SK-N-SH treated with all-trans-retinoic acid at 6 μM for 48 hours (cell line): ENCODE measurements at regions not wholly inside any gene's neighbourhood (a gene's known extent, or its start where the extent isn't known, plus 50 kb on each side); places are given as distances from the start of the nearest gene placed in this dataset.

Experiments used
- ATAC-seq: fragments of 200-7000 bp; cut with Tn5 transposase; 3 replicates; pipeline ENCODE4 v1.9.1; 2020; ENCODE audit warnings: mild to moderate bottlenecking, moderate library complexity
- ARNTL ChIP-seq: fragments of 450-650 bp; formaldehyde crosslinking; IDR thresholded peaks from 2 replicates; pipeline ENCODE4 v1.5.0; 2020; ENCODE audit warnings: low read depth, mild to moderate bottlenecking, moderate library complexity, borderline replicate concordance
- BACH2 ChIP-seq: fragments of 250-450 bp; sonication (Bioruptor Pico); IDR thresholded peaks from 2 replicates; pipeline ENCODE4 v1.9.0; 2021; ENCODE audit warnings: mild to moderate bottlenecking, borderline replicate concordance
- CSDC2 ChIP-seq: fragments of 250-450 bp; sonication (Bioruptor Pico); IDR thresholded peaks from 2 replicates; pipeline ENCODE4 v1.5.0; 2020; ENCODE audit warnings: mild to moderate bottlenecking, moderate library complexity
- ESRRG ChIP-seq: fragments of 250-450 bp; sonication (Bioruptor Pico); IDR thresholded peaks from 2 replicates; pipeline ENCODE4 v1.6.1; 2021; ENCODE audit warnings: mild to moderate bottlenecking
- GLIS3 ChIP-seq: fragments of 250-450 bp; sonication (Bioruptor Pico); IDR thresholded peaks from 2 replicates; pipeline ENCODE4 v1.5.0; 2020; ENCODE audit warnings: mild to moderate bottlenecking, moderate library complexity
- ISL1 ChIP-seq: fragments of 250-450 bp; sonication (Bioruptor Pico); IDR thresholded peaks from 2 replicates; pipeline ENCODE4 v2.1.2; 2022; ENCODE audit warnings: mild to moderate bottlenecking, moderate library complexity
- OSR1 ChIP-seq: fragments of 250-450 bp; sonication (Bioruptor Pico); IDR thresholded peaks from 2 replicates; pipeline ENCODE4 v1.8.0; 2022; ENCODE audit warnings: moderate library complexity, mild to moderate bottlenecking, inconsistent platforms
- PPARA ChIP-seq: fragments of 250-450 bp; sonication (Bioruptor Pico); IDR thresholded peaks from 2 replicates; pipeline ENCODE4 v1.5.0; 2020; ENCODE audit warnings: mild to moderate bottlenecking, borderline replicate concordance
- RARB ChIP-seq: fragments of 250-450 bp; sonication (Bioruptor Pico); IDR thresholded peaks from 2 replicates; pipeline ENCODE4 v1.8.0; 2021; ENCODE audit warnings: mild to moderate bottlenecking, moderate library complexity
- SNAI2 ChIP-seq: fragments of 250-450 bp; sonication (Bioruptor Pico); IDR thresholded peaks from 2 replicates; pipeline ENCODE4 v1.5.0; 2020; ENCODE audit warnings: mild to moderate bottlenecking, moderate library complexity
- TCF4 ChIP-seq: fragments of 250-450 bp; sonication (Bioruptor Pico); IDR thresholded peaks from 2 replicates; pipeline ENCODE4 v1.8.0; 2021; ENCODE audit warnings: mild to moderate bottlenecking, moderate library complexity, borderline replicate concordance
- ZC3H10 ChIP-seq: fragments of 250-450 bp; sonication (Bioruptor Pico); IDR thresholded peaks from 2 replicates; pipeline ENCODE4 v1.5.1; 2021; ENCODE audit warnings: mild to moderate bottlenecking, moderate library complexity
- ZFP3 ChIP-seq: fragments of 250-450 bp; sonication (Bioruptor Pico); IDR thresholded peaks from 2 replicates; pipeline ENCODE4 v1.5.0; 2020; ENCODE audit warnings: mild to moderate bottlenecking, moderate library complexity
- ZNF565 ChIP-seq: fragments of 450-650 bp; formaldehyde crosslinking; conservative IDR thresholded peaks from 2 replicates; pipeline ENCODE4 v1.5.0; 2020; ENCODE audit warnings: low read depth, mild to moderate bottlenecking, moderate library complexity
- ZNF70 ChIP-seq: fragments of 450-650 bp; formaldehyde crosslinking; IDR thresholded peaks from 2 replicates; pipeline ENCODE4 v1.5.0; 2020; ENCODE audit warnings: mild to moderate bottlenecking, moderate library complexity
- ZNF8 ChIP-seq: fragments of 450-650 bp; formaldehyde crosslinking; IDR thresholded peaks from 2 replicates; pipeline ENCODE4 v1.5.0; 2020; ENCODE audit warnings: mild to moderate bottlenecking, moderate library complexity
- TF ChIP-seq, protein P1 (sequence below): fragments of 250-450 bp; sonication (Bioruptor Pico); IDR thresholded peaks from 2 replicates; pipeline ENCODE4 v1.8.0; 2020; ENCODE audit warnings: mild to moderate bottlenecking, moderate library complexity, borderline replicate concordance
- TF ChIP-seq, protein P2 (sequence below): fragments of 250-450 bp; sonication (Bioruptor Pico); IDR thresholded peaks from 2 replicates; pipeline ENCODE4 v1.8.0; 2021; ENCODE audit warnings: low read depth, mild to moderate bottlenecking, moderate library complexity, borderline replicate concordance
- TF ChIP-seq, protein P3 (sequence below): fragments of 250-450 bp; sonication (Bioruptor Pico); IDR thresholded peaks from 2 replicates; pipeline ENCODE4 v1.5.1; 2020; ENCODE audit warnings: low read depth, mild to moderate bottlenecking, moderate library complexity
- TF ChIP-seq, protein P4 (sequence below): fragments of 250-450 bp; sonication (Bioruptor Pico); IDR thresholded peaks from 2 replicates; pipeline ENCODE4 v1.5.0; 2020; ENCODE audit warnings: mild to moderate bottlenecking, moderate library complexity
- TF ChIP-seq, protein P5 (sequence below): fragments of 250-450 bp; sonication (Bioruptor Pico); IDR thresholded peaks from 2 replicates; pipeline ENCODE4 v1.5.1; 2021; ENCODE audit warnings: mild to moderate bottlenecking, moderate library complexity

DNA sequence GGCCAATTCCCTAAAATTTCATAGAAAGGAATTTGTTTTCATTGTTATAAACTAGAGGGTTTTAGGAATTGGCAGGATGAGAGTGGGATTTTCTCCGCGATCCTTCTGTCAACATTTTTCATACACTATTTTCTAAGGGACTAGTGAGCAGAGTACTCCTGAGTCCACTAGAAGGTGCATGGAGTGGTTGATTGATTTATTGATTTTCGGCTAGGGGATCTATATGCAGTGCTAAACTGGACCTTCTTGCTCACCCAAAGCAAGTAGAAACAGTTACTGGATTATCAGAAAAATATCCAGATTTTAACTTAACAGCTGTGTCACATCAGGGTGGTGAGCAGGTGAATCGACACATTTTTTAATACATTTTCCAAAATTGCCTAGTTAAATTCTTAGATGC is 159.9 kb upstream of the DTNA start:
- TF ChIP-seq TCF4 (CRISPR knock-in tag) (no peak), ZFP3 (CRISPR knock-in tag) (no peak), ZNF70 (CRISPR knock-in tag) (no peak), ZNF8 (CRISPR knock-in tag) (no peak)
- TF ChIP-seq, protein P1, sequence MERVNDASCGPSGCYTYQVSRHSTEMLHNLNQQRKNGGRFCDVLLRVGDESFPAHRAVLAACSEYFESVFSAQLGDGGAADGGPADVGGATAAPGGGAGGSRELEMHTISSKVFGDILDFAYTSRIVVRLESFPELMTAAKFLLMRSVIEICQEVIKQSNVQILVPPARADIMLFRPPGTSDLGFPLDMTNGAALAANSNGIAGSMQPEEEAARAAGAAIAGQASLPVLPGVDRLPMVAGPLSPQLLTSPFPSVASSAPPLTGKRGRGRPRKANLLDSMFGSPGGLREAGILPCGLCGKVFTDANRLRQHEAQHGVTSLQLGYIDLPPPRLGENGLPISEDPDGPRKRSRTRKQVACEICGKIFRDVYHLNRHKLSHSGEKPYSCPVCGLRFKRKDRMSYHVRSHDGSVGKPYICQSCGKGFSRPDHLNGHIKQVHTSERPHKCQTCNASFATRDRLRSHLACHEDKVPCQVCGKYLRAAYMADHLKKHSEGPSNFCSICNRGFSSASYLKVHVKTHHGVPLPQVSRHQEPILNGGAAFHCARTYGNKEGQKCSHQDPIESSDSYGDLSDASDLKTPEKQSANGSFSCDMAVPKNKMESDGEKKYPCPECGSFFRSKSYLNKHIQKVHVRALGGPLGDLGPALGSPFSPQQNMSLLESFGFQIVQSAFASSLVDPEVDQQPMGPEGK, result no peak
- TF ChIP-seq, protein P2, sequence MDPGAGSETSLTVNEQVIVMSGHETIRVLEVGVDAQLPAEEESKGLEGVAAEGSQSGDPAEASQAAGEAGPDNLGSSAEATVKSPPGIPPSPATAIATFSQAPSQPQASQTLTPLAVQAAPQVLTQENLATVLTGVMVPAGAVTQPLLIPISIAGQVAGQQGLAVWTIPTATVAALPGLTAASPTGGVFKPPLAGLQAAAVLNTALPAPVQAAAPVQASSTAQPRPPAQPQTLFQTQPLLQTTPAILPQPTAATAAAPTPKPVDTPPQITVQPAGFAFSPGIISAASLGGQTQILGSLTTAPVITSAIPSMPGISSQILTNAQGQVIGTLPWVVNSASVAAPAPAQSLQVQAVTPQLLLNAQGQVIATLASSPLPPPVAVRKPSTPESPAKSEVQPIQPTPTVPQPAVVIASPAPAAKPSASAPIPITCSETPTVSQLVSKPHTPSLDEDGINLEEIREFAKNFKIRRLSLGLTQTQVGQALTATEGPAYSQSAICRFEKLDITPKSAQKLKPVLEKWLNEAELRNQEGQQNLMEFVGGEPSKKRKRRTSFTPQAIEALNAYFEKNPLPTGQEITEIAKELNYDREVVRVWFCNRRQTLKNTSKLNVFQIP, result no peak
- TF ChIP-seq, all 23 proteins: peak for 0

DNA sequence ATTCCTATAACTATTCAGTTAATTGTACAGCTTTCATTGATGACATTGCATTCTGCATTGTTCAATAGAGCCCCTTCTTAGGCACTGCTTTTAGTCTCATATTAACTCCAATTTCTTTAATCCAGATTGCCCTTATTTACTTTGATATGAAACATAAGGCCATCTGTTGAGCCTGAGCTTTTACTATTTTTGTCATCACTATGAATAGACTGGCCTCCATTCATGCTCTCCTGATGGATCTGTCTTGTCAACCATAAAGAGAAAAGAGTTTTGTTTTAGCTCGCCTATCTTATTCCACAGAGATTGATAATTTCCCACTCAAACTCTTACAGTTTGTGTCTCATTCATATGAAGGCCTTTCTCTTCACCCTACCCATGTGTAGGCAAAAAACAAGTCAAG is 159.2 kb upstream of the DTNA start:
- no peak for ATAC-seq
- TF ChIP-seq, protein P3, sequence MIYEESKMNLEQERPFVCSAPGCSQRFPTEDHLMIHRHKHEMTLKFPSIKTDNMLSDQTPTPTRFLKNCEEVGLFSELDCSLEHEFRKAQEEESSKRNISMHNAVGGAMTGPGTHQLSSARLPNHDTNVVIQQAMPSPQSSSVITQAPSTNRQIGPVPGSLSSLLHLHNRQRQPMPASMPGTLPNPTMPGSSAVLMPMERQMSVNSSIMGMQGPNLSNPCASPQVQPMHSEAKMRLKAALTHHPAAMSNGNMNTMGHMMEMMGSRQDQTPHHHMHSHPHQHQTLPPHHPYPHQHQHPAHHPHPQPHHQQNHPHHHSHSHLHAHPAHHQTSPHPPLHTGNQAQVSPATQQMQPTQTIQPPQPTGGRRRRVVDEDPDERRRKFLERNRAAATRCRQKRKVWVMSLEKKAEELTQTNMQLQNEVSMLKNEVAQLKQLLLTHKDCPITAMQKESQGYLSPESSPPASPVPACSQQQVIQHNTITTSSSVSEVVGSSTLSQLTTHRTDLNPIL (CRISPR knock-in tag), result no peak
- TF ChIP-seq, protein P4, sequence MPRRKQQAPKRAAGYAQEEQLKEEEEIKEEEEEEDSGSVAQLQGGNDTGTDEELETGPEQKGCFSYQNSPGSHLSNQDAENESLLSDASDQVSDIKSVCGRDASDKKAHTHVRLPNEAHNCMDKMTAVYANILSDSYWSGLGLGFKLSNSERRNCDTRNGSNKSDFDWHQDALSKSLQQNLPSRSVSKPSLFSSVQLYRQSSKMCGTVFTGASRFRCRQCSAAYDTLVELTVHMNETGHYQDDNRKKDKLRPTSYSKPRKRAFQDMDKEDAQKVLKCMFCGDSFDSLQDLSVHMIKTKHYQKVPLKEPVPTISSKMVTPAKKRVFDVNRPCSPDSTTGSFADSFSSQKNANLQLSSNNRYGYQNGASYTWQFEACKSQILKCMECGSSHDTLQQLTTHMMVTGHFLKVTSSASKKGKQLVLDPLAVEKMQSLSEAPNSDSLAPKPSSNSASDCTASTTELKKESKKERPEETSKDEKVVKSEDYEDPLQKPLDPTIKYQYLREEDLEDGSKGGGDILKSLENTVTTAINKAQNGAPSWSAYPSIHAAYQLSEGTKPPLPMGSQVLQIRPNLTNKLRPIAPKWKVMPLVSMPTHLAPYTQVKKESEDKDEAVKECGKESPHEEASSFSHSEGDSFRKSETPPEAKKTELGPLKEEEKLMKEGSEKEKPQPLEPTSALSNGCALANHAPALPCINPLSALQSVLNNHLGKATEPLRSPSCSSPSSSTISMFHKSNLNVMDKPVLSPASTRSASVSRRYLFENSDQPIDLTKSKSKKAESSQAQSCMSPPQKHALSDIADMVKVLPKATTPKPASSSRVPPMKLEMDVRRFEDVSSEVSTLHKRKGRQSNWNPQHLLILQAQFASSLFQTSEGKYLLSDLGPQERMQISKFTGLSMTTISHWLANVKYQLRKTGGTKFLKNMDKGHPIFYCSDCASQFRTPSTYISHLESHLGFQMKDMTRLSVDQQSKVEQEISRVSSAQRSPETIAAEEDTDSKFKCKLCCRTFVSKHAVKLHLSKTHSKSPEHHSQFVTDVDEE (CRISPR knock-in tag), result no peak
- TF ChIP-seq ZNF8 (CRISPR knock-in tag) (no peak), ISL1 (CRISPR knock-in tag) (no peak), PPARA (CRISPR knock-in tag) (no peak), ZC3H10 (CRISPR knock-in tag) (no peak), ARNTL (CRISPR knock-in tag) (no peak), ESRRG (no peak), ZNF70 (CRISPR knock-in tag) (no peak), TCF4 (CRISPR knock-in tag) (no peak), GLIS3 (no peak), SNAI2 (CRISPR knock-in tag) (no peak)
- TF ChIP-seq, protein P2, result no peak

More for the DNA sequence above, 159.9 kb upstream of the DTNA start:
- no peak for ATAC-seq

DNA sequence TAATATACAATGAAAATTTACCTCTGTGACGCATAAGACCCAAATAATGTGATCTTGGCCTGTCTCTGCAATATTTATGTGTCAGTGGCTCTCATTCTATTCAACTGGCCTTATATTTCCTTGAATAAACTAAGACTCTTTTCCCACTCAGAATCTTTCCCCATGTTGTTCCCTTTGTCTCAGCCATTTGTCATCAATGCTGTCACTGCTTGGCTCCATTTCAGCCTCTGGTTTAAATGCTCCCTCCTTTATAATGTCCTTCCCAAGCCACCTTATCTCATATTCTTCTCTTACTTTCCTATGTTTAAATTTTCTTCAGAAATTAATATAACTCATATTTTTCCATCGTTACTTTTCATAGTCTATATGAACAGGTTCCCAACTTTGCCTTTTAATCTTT is 158.3 kb upstream of the DTNA start:
- TF ChIP-seq ESRRG (no peak), CSDC2 (CRISPR knock-in tag) (no peak)
- TF ChIP-seq, all 23 proteins: peak for 0
- no peak for ATAC-seq

DNA sequence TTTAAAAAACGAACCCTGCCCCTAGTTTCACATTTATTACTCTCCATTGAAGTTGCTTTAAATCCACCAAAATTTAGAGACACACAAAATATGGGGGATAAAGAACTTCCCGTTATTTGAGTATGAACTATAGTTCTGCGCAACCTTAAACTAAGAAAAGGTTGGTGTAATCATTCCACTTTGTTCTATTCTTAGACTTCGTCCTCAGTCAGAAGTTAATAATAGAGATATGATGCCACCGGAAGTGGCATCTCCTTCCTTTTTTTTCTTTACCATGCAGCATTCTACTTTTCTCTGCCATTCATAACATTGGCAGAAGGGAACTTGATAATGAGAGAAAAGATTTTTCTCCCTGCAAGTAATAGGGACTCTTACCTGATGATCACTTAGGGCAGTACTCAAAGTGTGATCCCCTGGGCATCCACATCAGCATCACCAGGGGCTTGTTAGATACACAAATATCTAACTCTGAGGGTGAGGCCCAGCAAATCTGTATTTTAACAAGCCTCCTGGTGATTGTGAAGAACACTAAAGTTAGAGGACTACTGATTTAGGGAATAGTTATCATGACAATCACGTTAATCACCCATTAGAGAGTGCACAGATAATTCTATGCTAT is 147.7 kb upstream of the DTNA start:
- ATAC-seq, result no peak
- TF ChIP-seq, protein P1, result no peak
- TF ChIP-seq, protein P3 (CRISPR knock-in tag), result no peak
- no peak for TF ChIP-seq RARB (CRISPR knock-in tag)
- TF ChIP-seq, protein P5, sequence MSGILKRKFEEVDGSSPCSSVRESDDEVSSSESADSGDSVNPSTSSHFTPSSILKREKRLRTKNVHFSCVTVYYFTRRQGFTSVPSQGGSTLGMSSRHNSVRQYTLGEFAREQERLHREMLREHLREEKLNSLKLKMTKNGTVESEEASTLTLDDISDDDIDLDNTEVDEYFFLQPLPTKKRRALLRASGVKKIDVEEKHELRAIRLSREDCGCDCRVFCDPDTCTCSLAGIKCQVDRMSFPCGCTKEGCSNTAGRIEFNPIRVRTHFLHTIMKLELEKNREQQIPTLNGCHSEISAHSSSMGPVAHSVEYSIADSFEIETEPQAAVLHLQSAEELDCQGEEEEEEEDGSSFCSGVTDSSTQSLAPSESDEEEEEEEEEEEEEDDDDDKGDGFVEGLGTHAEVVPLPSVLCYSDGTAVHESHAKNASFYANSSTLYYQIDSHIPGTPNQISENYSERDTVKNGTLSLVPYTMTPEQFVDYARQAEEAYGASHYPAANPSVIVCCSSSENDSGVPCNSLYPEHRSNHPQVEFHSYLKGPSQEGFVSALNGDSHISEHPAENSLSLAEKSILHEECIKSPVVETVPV (CRISPR knock-in tag), result no peak
- no peak for TF ChIP-seq OSR1
- no peak for TF ChIP-seq ESRRG
- no peak for TF ChIP-seq ZNF565 (CRISPR knock-in tag)
- no peak for TF ChIP-seq SNAI2 (CRISPR knock-in tag)
- TF ChIP-seq ZNF70 (CRISPR knock-in tag), result no peak
- no peak for TF ChIP-seq BACH2 (CRISPR knock-in tag)
- no peak for TF ChIP-seq ZFP3 (CRISPR knock-in tag)
